ENCODE measurements at regions not wholly inside any gene's neighbourhood (a gene's known extent, or its start where the extent isn't known, plus 50 kb on each side); places are given as distances from the start of the nearest gene placed in this dataset.
"Not testable (repeated sequence)": the region's sequence is repeated elsewhere in the genome, so short reads cannot be mapped to it uniquely, and the experiment has no call there.

DNA sequence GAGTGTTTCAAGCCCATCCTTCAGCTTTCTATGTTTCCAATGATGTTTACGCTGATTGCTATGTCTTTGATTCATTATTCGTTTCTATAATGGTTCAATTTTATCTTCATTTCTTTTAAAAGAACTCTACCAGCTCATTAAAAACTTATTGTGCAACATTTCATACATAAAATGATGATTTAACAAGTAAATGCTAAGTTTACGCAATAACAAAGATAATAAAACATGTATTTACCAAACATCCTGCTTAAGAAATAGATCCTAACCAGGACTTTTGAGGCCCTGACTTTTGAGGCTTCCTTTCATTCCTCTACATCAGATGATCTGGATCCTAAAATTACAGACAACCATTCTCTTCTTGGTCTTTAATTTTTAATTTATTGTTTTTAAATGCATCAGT, 86.5 kb upstream of the DLGAP1 start:
- DNase-seq (ENCODE audit: low read depth), result no peak

DNA sequence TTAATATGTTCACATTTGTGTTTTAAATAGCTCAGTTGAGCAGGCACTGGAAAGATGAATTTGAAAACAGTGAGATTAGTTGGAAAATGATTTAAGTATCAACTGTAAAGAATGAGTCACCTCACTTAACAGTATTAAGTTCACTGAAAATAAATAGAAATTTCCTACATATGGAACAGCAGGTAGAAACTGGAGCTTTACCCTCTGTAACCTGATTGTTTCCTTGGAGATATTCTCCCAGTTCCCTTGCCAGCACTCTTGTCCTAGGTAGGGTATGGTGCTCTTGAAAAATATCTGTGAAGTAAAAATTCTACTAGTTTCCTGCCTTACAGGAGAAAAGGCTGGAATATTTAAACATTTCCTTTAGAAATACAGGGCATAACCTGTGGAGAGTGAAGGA, 81.3 kb upstream of the DLGAP1 start:
- no peak for DNase-seq (ENCODE audit: low read depth)

DNA sequence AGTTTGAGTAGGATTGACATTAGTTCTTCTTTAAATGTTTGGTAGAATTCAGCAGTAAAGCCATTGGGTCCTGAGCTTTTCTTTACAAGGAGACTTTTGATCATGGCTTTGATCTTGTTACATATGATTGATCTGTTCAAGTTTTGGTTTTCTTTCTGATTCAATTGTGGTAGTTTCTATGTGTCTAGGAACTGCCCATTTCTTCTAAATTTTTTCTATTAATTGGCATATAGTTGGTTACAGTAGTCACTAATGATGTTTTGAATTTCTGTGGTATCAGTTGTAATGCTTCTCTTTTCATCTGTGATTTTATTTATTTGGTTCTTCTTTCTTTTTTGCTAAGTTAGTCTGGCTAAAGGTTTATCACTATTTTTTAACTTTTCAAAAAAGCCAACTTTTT, 73.3 kb upstream of the DLGAP1 start:
- DNase-seq (ENCODE audit: low read depth), result no peak

- not testable (repeated sequence) for DNase-seq (ENCODE audit: low read depth)
These were observed 72.7 kb upstream of the DLGAP1 start for GRCh38 chr18:4527826-4528225.

DNA sequence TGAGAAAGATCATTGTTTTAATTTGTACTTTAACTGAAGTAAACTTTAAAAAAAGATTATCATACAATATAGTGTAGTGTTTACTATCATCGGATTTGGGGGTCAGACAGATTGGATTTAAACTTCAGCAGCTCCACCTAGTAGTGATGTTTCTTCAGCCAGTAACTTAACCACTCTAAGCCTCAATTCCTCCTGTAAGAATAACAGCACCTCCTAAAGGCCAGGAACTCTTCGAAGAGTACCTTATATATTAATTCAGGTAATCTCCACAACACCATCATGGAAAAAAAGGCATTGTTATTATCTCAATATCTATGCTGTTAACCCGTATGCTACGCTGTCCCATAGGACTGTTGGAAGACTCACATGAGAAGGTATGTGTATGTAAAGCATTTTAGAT, 69.0 kb upstream of the DLGAP1 start:
- DNase-seq (ENCODE audit: low read depth), result no peak

DNA sequence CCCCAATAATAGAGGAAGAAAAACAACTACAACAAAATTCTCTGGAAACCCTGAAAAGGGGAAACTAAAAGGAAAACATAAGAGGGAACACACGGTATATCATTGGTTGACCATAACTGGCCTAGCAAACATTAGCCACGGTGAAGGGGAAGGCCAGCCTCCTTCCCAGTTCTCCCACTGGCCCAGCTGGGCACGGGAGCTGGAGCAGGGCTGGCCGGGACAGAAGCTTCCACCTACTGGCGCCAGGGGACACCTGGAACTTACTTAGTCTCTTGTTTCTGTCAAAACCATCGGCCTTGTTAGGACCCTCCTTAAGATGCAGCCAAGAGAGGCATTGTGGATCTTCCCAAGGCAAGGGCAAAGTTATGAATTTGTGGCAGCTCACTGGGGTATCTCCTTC, 56.1 kb upstream of the DLGAP1 start:
- DNase-seq (ENCODE audit: low read depth), result no peak

DNA sequence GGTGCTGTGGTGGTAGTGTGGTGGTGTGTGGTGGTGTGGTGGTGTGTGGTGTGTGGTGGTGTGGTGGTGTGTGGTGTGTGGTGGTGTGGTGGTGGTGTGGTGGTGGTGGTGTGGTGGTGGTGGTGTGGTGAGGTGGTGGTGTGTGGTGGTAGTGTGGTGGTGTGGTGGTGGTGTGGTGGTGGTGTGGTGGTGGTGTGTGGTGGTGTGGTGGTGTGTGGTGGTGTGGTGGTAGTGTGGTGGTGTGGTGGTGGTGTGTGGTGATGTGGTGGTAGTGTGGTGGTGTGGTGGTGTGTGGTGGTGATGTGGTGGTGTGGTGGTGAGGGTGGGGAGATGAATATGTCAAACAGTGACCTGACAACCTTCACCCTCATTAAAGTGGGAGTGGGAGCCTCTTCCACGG, 55.6 kb upstream of the DLGAP1 start:
- no peak for DNase-seq (ENCODE audit: low read depth)

GRCh38 chr18:4510160-4510559, 55.1 kb upstream of the DLGAP1 start:
- no peak for DNase-seq (ENCODE audit: low read depth)

Data from T follicular helper cell (primary cell).